ENCODE measurements at regions not wholly inside any gene's neighbourhood (a gene's known extent, or its start where the extent isn't known, plus 50 kb on each side); places are given as distances from the start of the nearest gene placed in this dataset.

- TF ChIP-seq RXRA (IDR thresholded peaks at IDR 0.05) (no peak), TAF1 (conservative IDR thresholded peaks at IDR 0.05) (no peak), GABPA (IDR thresholded peaks at IDR 0.05 in 1 of 2, conservative IDR thresholded peaks at IDR 0.05 in 1 of 2) (no peak), CTCF (IDR thresholded peaks at IDR 0.05; ENCODE audit: low read depth, low read length, missing input control) (no peak), HNF4G (IDR thresholded peaks at IDR 0.05) (no peak), JUND (IDR thresholded peaks at IDR 0.05) (no peak), REST (IDR thresholded peaks at IDR 0.05) (no peak), FOXA1 (IDR thresholded peaks at IDR 0.05) (no peak), YY1 (IDR thresholded peaks at IDR 0.05) (no peak), RAD21 (IDR thresholded peaks at IDR 0.05) (no peak)
Measured at GRCh38 chr11:107076832-107077231, 58.6 kb upstream of the GUCY1A2 start.

Data from liver (tissue), 3 donors.